Stimulated activated CD4-positive, alpha-beta T cell treated with anti-CD3 and anti-CD28 coated beads, Interleukin-12 subunit alpha, Interleukin-12 subunit beta, amount 100 ng/mL, for 4 hours (primary cell): ENCODE measurements at regions not wholly inside any gene's neighbourhood (a gene's known extent, or its start where the extent isn't known, plus 50 kb on each side); places are given as distances from the start of the nearest gene placed in this dataset.

ENCODE experiments used
- DNase-seq: peaks from one replicate; pipeline ENCODE4 v3.0.0-alpha.2; 2020

GRCh38 chr19:34120846-34121639 lies 51.3 kb upstream of the LSM14A start:
- DNase-seq, result peak; percentile 45
